K562 (cell line): ENCODE measurements at regions not wholly inside any gene's neighbourhood (a gene's known extent, or its start where the extent isn't known, plus 50 kb on each side); places are given as distances from the start of the nearest gene placed in this dataset.
"Not testable (repeated sequence)": the region's sequence is repeated elsewhere in the genome, so short reads cannot be mapped to it uniquely, and the experiment has no call there.

Experiments used
- ATAC-seq: fragments of 200-7000 bp; cut with Tn5 transposase; 3 replicates; pipeline ENCODE4 v1.9.1; 2020; ENCODE audit warnings: moderate library complexity
- BruUV-seq: library from RNA; stranded (reverse); fragments of 400-500 nt; replicated peaks from 2 replicates; lab custom pipeline; 2021; lab: Mats Ljungman, UMichigan
- CTCF ChIA-PET: fragments of 300-600 bp; formaldehyde crosslinking; extraction: SDS; loops from one replicate; lab custom pipeline; 2021; ENCODE audit warnings: low intra/inter-chr PET ratio; lab: Yijun Ruan, JAX
- POLR2A ChIA-PET: fragments of 300-600, 350-650 bp; sonication (Branson Sonifier 250); formaldehyde crosslinking; extraction: SDS; loops from one replicate; lab custom pipeline; 2021; ENCODE audit warnings: antibody characterized with exemption, inconsistent platforms; lab: Yijun Ruan, JAX
- DNase-seq, 4 experiments: peaks; one replicate each; pipeline versions ENCODE4 v3.0.0 to v3.0.0-alpha.2; 2011 to 2018; ENCODE audit warnings: low spot score in 3 of 4, mixed read lengths in 3 of 4; ENCODE audit errors: extremely low read depth in 1 of 4
- FAIRE-seq: peaks from 2 replicates; lab custom pipeline; 2011; peaks lifted over from hg19 to GRCh38; lab: Jason Lieb, UNC
- H2AFZ ChIP-seq: 2 replicates; pipeline ENCODE4 v1.6.0; 2011; ENCODE audit warnings: low read depth, low read length, control low read depth, inconsistent platforms
- H3K27ac ChIP-seq: fragments of 200-600 bp; 3 replicates; pipeline ENCODE4 v1.8.0; 2011; ENCODE audit warnings: low read depth, mild to moderate bottlenecking, control low read depth, inconsistent platforms, low read length, moderate library complexity, mixed read lengths; ENCODE audit errors: extremely low read depth
- H3K27me3 ChIP-seq, 2 experiments: fragments of 300-600 bp in 1 of 2; 2 replicates in 1 of 2; 3 replicates in 1 of 2; pipeline versions ENCODE4 v1.6.0 to v1.8.0; 2011; ENCODE audit warnings: inconsistent platforms in 2 of 2, low read length in 2 of 2, mild to moderate bottlenecking in 1 of 2, mixed read lengths in 1 of 2, moderate library complexity in 1 of 2; ENCODE audit not compliant: control insufficient read depth in 2 of 2, insufficient read depth in 2 of 2
- H3K36me3 ChIP-seq: fragments of 300-600 bp; 3 replicates; pipeline ENCODE4 v1.8.0; 2011; ENCODE audit warnings: mild to moderate bottlenecking, low read length, inconsistent platforms; ENCODE audit not compliant: control insufficient read depth, insufficient read depth
- H3K4me1 ChIP-seq, 2 experiments: fragments of 200-600 bp in 1 of 2; replicated peaks in 1 of 2; 2 replicates in 1 of 2; 3 replicates in 1 of 2; pipeline versions ENCODE4 v1.5.1 to v1.8.0; 2011; ENCODE audit warnings: inconsistent platforms in 2 of 2, low read length in 2 of 2, mild to moderate bottlenecking in 1 of 2, mixed read lengths in 1 of 2, moderate library complexity in 1 of 2; ENCODE audit not compliant: control insufficient read depth in 2 of 2, insufficient read depth in 2 of 2
- H3K4me2 ChIP-seq: 2 replicates; pipeline ENCODE4 v1.6.1; 2011; ENCODE audit warnings: low read length, control low read depth, inconsistent platforms, mixed read lengths; ENCODE audit not compliant: insufficient read depth
- H3K4me3 ChIP-seq: fragments of 200-600 bp; sonication (generic), shearing (Covaris generic); 2 replicates; pipeline ENCODE4 v1.5.1; 2016; ENCODE audit warnings: control low read depth, inconsistent platforms
- H3K79me2 ChIP-seq: fragments of 200-600 bp; 3 replicates; pipeline ENCODE4 v1.8.0; 2011; ENCODE audit warnings: low read length, inconsistent platforms; ENCODE audit not compliant: control insufficient read depth, insufficient read depth
- H3K9ac ChIP-seq, 2 experiments: 2 replicates each; pipeline versions ENCODE4 v1.6.0 to v1.6.1; 2011; ENCODE audit warnings: low read depth in 2 of 2, low read length in 2 of 2, control low read depth in 1 of 2, inconsistent platforms in 1 of 2, mild to moderate bottlenecking in 1 of 2, mixed read lengths in 1 of 2; ENCODE audit not compliant: insufficient read depth in 1 of 2
- H3K9me1 ChIP-seq: one replicate; pipeline ENCODE4 v1.6.0; 2011; ENCODE audit warnings: inconsistent platforms, mild to moderate bottlenecking, low read length, moderate library complexity; ENCODE audit not compliant: control insufficient read depth, insufficient read depth
- H3K9me3 ChIP-seq: replicated peaks from 2 replicates; pipeline ENCODE4 v1.5.1; 2011; ENCODE audit warnings: low read depth, low read length, inconsistent platforms; ENCODE audit not compliant: control insufficient read depth, insufficient read depth
- H4K20me1 ChIP-seq: replicated peaks from 2 replicates; pipeline ENCODE4 v1.6.1; 2011; ENCODE audit warnings: low read length, inconsistent platforms, mixed read lengths; ENCODE audit not compliant: control insufficient read depth, insufficient read depth
- ARID1B ChIP-seq: fragments of 450-650 bp; IDR thresholded peaks from 2 replicates; pipeline ENCODE4 v1.6.1; 2016; ENCODE audit warnings: antibody characterized with exemption, mild to moderate bottlenecking, inconsistent platforms
- CBFA2T2 ChIP-seq: fragments of 450-650 bp; conservative IDR thresholded peaks from 2 replicates; pipeline ENCODE4 v1.6.1; 2017; ENCODE audit warnings: mild to moderate bottlenecking
- CBFA2T3 ChIP-seq: fragments of 450-650 bp; IDR thresholded peaks from 2 replicates; pipeline ENCODE4 v1.6.1; 2017
- CTBP1 ChIP-seq: fragments of 450-650 bp; IDR thresholded peaks from 2 replicates; pipeline ENCODE4 v1.6.1; 2016; ENCODE audit warnings: borderline replicate concordance
- GATA2 ChIP-seq: sonication (generic); formaldehyde crosslinking; IDR thresholded peaks from 2 replicates; pipeline ENCODE4 v1.4.0; 2020; ENCODE audit warnings: mild to moderate bottlenecking, missing genetic modification reagents
- KLF16 ChIP-seq: IDR thresholded peaks from 2 replicates; pipeline ENCODE4 v1.6.1; 2016; ENCODE audit warnings: antibody characterized with exemption
- MTA2 ChIP-seq: fragments of 450-650 bp; IDR thresholded peaks from 2 replicates; pipeline ENCODE4 v1.6.1; 2016; ENCODE audit warnings: low read depth
- NCOR1 ChIP-seq: fragments of 450-650 bp; IDR thresholded peaks from 2 replicates; pipeline ENCODE4 v1.6.1; 2016; ENCODE audit warnings: mild to moderate bottlenecking, moderate library complexity
- SMARCA4 ChIP-seq: fragments of 450-650 bp; IDR thresholded peaks from 2 replicates; pipeline ENCODE4 v1.6.1; 2016
- SOX6 ChIP-seq: fragments of 450-650 bp; IDR thresholded peaks from 2 replicates; pipeline ENCODE4 v1.6.1; 2014; ENCODE audit warnings: mild to moderate bottlenecking
- SPI1 ChIP-seq: IDR thresholded peaks from 2 replicates; pipeline ENCODE4 v1.6.1; 2011; ENCODE audit warnings: low read depth, low read length, control low read depth, borderline replicate concordance
- TAL1 ChIP-seq: fragments of 450-650 bp; IDR thresholded peaks from 2 replicates; pipeline ENCODE4 v1.6.1; 2016; ENCODE audit warnings: mild to moderate bottlenecking
- TCF3 ChIP-seq: sonication (generic); formaldehyde crosslinking; IDR thresholded peaks from 2 replicates; pipeline ENCODE4 v1.4.0; 2020; ENCODE audit warnings: mild to moderate bottlenecking, missing genetic modification reagents
- TEAD4 ChIP-seq, 2 experiments: sonication (generic) in 1 of 2; formaldehyde crosslinking in 1 of 2; IDR thresholded peaks; 2 replicates each; pipeline versions ENCODE4 v1.6.1 to v1.8.0; 2012 to 2022; ENCODE audit warnings: borderline replicate concordance in 1 of 2, inconsistent platforms in 1 of 2, low read length in 1 of 2, mild to moderate bottlenecking in 1 of 2, missing genetic modification reagents in 1 of 2
- TRIM24 ChIP-seq, 2 experiments: fragments of 450-650 bp; IDR thresholded peaks; 2 replicates each; pipeline ENCODE4 v1.6.1; 2016
- ZNF23 ChIP-seq: fragments of 250-450 bp; sonication (Bioruptor Pico); IDR thresholded peaks from 2 replicates; pipeline ENCODE4 v1.4.0; 2020; ENCODE audit warnings: mild to moderate bottlenecking
- WGBS: fragments of 100-300 bp; shearing (Covaris generic); methylation state at CpG from one replicate; pipeline ENCODE4 v1.1.6; 2016; ENCODE audit warnings: low coverage, mixed read lengths; ENCODE audit not compliant: insufficient coverage; ENCODE audit errors: missing lambda C conversion rate; 5-methylcytosine and 5-hydroxymethylcytosine counted together
- in situ Hi-C: fragments of 300-500 bp; cut with MboI; formaldehyde crosslinking; loops from 4 replicates; pipeline ENCODE4 v1.15.0; 2018; ENCODE audit warnings: inconsistent platforms, mixed read lengths
- intact Hi-C: fragments of 100-400 bp; cut with micrococcal nuclease; formaldehyde crosslinking; loops from 2 replicates; pipeline ENCODE4 v1.14.2; 2022

DNA sequence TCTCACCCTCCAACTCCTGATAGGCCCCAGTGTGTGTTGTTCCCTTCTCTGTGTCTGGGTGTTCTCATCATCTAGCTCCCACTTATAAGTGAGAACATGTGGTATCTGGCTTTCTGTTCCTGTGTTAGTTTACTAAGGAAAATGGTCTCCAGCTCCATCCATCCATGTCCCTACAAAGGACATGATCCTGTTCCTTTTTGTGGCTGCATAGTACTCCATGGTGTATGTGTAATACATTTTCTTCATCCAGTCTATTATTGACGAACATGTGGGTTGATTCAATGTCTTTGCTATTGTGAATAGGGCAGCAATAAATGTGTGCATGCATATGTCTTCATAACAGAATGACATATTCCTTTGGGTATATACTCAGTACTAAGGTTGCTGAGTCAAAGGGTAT, 1397.0 kb downstream of the UQCRFS1 start:
- H3K4me3 ChIP-seq, result no peak overlapping the region
- in situ Hi-C loops (no loop called here), intact Hi-C loops (no loop called here)
- H3K9me1 ChIP-seq, result no peaks in the 10 kb centered on the region
- H3K4me2 ChIP-seq, result no peak overlapping the region
- H3K4me1 ChIP-seq, result 0 out of 5 replicates have a peak, but pooled peaks cover 0 to 2% of the 10 kb centered on the region in 2 experiments
- no peaks in the 10 kb centered on the region for H3K36me3 ChIP-seq
- no peak for TF ChIP-seq ZNF23
- H3K27ac ChIP-seq, result no peak overlapping the region
- no peaks in the 10 kb centered on the region for H3K79me2 ChIP-seq
- H4K20me1 ChIP-seq, result no peaks in the 10 kb centered on the region
- no peak for FAIRE-seq
- no peak overlapping the region for H2AFZ ChIP-seq
- CTCF ChIA-PET, result no interaction called here
- no peak overlapping the region for H3K9ac ChIP-seq
- no peak for DNase-seq
- BruUV-seq, result no TSS peak
- ATAC-seq, result no peak
- POLR2A ChIA-PET, result no interaction called here
- WGBS, result 6% methylated on average over 1 of the region's 1 CpG
- H3K27me3 ChIP-seq, result no peaks in the 10 kb centered on the region
- no peaks in the 10 kb centered on the region for H3K9me3 ChIP-seq

DNA sequence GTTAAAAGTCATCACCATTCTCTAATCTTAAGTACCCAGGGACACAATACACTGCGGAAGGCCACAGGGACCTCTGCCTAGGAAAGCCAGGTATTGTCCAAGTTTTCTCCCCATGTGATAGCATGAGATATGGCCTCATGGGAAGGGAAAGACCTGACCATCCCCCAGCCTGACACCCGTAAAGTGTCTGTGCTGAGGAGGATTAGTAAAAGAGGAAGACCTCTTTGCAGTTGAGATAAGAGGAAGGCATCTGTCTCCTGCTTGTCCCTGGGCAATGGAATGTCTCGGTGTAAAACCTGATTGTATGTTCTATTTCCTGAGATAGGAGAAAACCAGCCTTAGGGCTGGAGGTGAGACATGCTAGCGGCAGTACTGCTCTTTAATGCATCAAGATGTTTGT, 1398.1 kb downstream of the UQCRFS1 start:
- TF ChIP-seq CTBP1 (peak; percentile 40; the same call in 1 of the 2 replicates), SPI1 (peak; percentile 51; the same call in 1 of the 2 replicates), ARID1B (peak; percentile 65), GATA2 (CRISPR knock-in tag) (peak; percentile 73), CBFA2T3 (peak; percentile 83), MTA2 (peak; percentile 38; the same call in 1 of the 2 replicates), TCF3 (CRISPR knock-in tag) (peak; percentile 81), TRIM24 (IDR thresholded peaks at IDR 0.05) (0 out of 4 replicates have a peak, but pooled peaks of 1 of the 2 experiments have one; percentile 47), TEAD4 (IDR thresholded peaks at IDR 0.05; ENCODE audit: low read length) (peak; percentile 55), SOX6 (peak; percentile 55; the same call in 1 of the 2 replicates), NCOR1 (peak; percentile 54), CBFA2T2 (peak; percentile 77), KLF16 (0 out of 2 replicates have a peak, but pooled peaks have one; percentile 14), SMARCA4 (peak; percentile 33; the same call in 1 of the 2 replicates), TAL1 (peak; percentile 60)
- TF ChIP-seq TEAD4 (CRISPR knock-in tag; IDR thresholded peaks at IDR 0.05; ENCODE audit: borderline replicate concordance), result not testable (repeated sequence)
- TF ChIP-seq, all 486 proteins: peak for 15; not testable (repeated sequence) for 471
- WGBS, result 0% methylated on average over 4 of the region's 4 CpGs
- H3K9ac ChIP-seq, H3K9me3 ChIP-seq, ATAC-seq, H3K4me1 ChIP-seq, H2AFZ ChIP-seq, BruUV-seq, intact Hi-C loops, H3K27me3 ChIP-seq, H4K20me1 ChIP-seq, in situ Hi-C loops, H3K9me1 ChIP-seq, H3K4me3 ChIP-seq, H3K27ac ChIP-seq, CTCF ChIA-PET, H3K36me3 ChIP-seq, FAIRE-seq, H3K79me2 ChIP-seq, POLR2A ChIA-PET, H3K4me2 ChIP-seq: not testable (repeated sequence)
- peak in 1 of 4 experiments; percentile 14 for DNase-seq
